SK-N-SH treated with all-trans-retinoic acid at 6 μM for 48 hours (cell line): ENCODE measurements at regions not wholly inside any gene's neighbourhood (a gene's known extent, or its start where the extent isn't known, plus 50 kb on each side); places are given as distances from the start of the nearest gene placed in this dataset.

Experiments
- ESRRG ChIP-seq: fragments of 250-450 bp; sonication (Bioruptor Pico); IDR thresholded peaks from 2 replicates; pipeline ENCODE4 v1.6.1; 2021; ENCODE audit warnings: mild to moderate bottlenecking
- ISL1 ChIP-seq: fragments of 250-450 bp; sonication (Bioruptor Pico); IDR thresholded peaks from 2 replicates; pipeline ENCODE4 v2.1.2; 2022; ENCODE audit warnings: mild to moderate bottlenecking, moderate library complexity
- PATZ1 ChIP-seq: fragments of 250-450 bp; sonication (Bioruptor Pico); IDR thresholded peaks from 2 replicates; pipeline ENCODE4 v1.8.0; 2020; ENCODE audit warnings: mild to moderate bottlenecking, moderate library complexity, borderline replicate concordance
- RARB ChIP-seq: fragments of 250-450 bp; sonication (Bioruptor Pico); IDR thresholded peaks from 2 replicates; pipeline ENCODE4 v1.8.0; 2021; ENCODE audit warnings: mild to moderate bottlenecking, moderate library complexity
- TCF4 ChIP-seq: fragments of 250-450 bp; sonication (Bioruptor Pico); IDR thresholded peaks from 2 replicates; pipeline ENCODE4 v1.8.0; 2021; ENCODE audit warnings: mild to moderate bottlenecking, moderate library complexity, borderline replicate concordance
- ZC3H10 ChIP-seq: fragments of 250-450 bp; sonication (Bioruptor Pico); IDR thresholded peaks from 2 replicates; pipeline ENCODE4 v1.5.1; 2021; ENCODE audit warnings: mild to moderate bottlenecking, moderate library complexity
- ZNF565 ChIP-seq: fragments of 450-650 bp; formaldehyde crosslinking; conservative IDR thresholded peaks from 2 replicates; pipeline ENCODE4 v1.5.0; 2020; ENCODE audit warnings: low read depth, mild to moderate bottlenecking, moderate library complexity
- TF ChIP-seq, protein P1 (sequence below): fragments of 250-450 bp; sonication (Bioruptor Pico); IDR thresholded peaks from 2 replicates; pipeline ENCODE4 v1.5.0; 2020; ENCODE audit warnings: mild to moderate bottlenecking, moderate library complexity
- TF ChIP-seq, protein P2 (sequence below): fragments of 250-450 bp; sonication (Bioruptor Pico); IDR thresholded peaks from 2 replicates; pipeline ENCODE4 v1.5.1; 2021; ENCODE audit warnings: mild to moderate bottlenecking, moderate library complexity

GRCh38 chr13:22422712-22423111, 751.8 kb downstream of the FGF9 start:
- TF ChIP-seq TCF4 (CRISPR knock-in tag) (no peak), ISL1 (no peak), ZC3H10 (CRISPR knock-in tag) (no peak), ESRRG (CRISPR knock-in tag) (no peak), ZNF565 (no peak), PATZ1 (CRISPR knock-in tag) (no peak), RARB (CRISPR knock-in tag) (no peak)
- TF ChIP-seq, protein P1, sequence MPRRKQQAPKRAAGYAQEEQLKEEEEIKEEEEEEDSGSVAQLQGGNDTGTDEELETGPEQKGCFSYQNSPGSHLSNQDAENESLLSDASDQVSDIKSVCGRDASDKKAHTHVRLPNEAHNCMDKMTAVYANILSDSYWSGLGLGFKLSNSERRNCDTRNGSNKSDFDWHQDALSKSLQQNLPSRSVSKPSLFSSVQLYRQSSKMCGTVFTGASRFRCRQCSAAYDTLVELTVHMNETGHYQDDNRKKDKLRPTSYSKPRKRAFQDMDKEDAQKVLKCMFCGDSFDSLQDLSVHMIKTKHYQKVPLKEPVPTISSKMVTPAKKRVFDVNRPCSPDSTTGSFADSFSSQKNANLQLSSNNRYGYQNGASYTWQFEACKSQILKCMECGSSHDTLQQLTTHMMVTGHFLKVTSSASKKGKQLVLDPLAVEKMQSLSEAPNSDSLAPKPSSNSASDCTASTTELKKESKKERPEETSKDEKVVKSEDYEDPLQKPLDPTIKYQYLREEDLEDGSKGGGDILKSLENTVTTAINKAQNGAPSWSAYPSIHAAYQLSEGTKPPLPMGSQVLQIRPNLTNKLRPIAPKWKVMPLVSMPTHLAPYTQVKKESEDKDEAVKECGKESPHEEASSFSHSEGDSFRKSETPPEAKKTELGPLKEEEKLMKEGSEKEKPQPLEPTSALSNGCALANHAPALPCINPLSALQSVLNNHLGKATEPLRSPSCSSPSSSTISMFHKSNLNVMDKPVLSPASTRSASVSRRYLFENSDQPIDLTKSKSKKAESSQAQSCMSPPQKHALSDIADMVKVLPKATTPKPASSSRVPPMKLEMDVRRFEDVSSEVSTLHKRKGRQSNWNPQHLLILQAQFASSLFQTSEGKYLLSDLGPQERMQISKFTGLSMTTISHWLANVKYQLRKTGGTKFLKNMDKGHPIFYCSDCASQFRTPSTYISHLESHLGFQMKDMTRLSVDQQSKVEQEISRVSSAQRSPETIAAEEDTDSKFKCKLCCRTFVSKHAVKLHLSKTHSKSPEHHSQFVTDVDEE (CRISPR knock-in tag): no peak
- TF ChIP-seq, protein P2, sequence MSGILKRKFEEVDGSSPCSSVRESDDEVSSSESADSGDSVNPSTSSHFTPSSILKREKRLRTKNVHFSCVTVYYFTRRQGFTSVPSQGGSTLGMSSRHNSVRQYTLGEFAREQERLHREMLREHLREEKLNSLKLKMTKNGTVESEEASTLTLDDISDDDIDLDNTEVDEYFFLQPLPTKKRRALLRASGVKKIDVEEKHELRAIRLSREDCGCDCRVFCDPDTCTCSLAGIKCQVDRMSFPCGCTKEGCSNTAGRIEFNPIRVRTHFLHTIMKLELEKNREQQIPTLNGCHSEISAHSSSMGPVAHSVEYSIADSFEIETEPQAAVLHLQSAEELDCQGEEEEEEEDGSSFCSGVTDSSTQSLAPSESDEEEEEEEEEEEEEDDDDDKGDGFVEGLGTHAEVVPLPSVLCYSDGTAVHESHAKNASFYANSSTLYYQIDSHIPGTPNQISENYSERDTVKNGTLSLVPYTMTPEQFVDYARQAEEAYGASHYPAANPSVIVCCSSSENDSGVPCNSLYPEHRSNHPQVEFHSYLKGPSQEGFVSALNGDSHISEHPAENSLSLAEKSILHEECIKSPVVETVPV (CRISPR knock-in tag): no peak
